A549 (cell line): ENCODE measurements at regions not wholly inside any gene's neighbourhood (a gene's known extent, or its start where the extent isn't known, plus 50 kb on each side); places are given as distances from the start of the nearest gene placed in this dataset.

Experiments
- ATAC-seq, 2 experiments: fragments of 200-7000 bp in 1 of 2; fragments of >200 bp in 1 of 2; cut with Nextera tagmentation in 1 of 2; cut with Tn5 transposase in 1 of 2; 3 replicates each; pipeline versions ENCODE4 v1.8.0 to v1.9.1; 2018 to 2020; ENCODE audit warnings: mild to moderate bottlenecking in 1 of 2, moderate library complexity in 1 of 2
- CTCF ChIA-PET: fragments of 300-600 bp; sonication (Branson Sonifier 250); formaldehyde crosslinking; extraction: SDS; loops from one replicate; lab custom pipeline; 2021; ENCODE audit warnings: antibody characterized with exemption, inconsistent platforms; lab: Yijun Ruan, JAX
- POLR2A ChIA-PET: fragments of 350-600 bp; formaldehyde crosslinking; extraction: SDS; loops from one replicate; lab custom pipeline; 2021; ENCODE audit warnings: antibody characterized with exemption, inconsistent platforms; lab: Yijun Ruan, JAX
- DNase-seq, 2 experiments: peaks; one replicate each; pipeline versions ENCODE4 v3.0.0 to v3.0.0-alpha.2; 2011 to 2016; ENCODE audit warnings: low read depth in 1 of 2, low spot score in 1 of 2
- FAIRE-seq: peaks from 2 replicates; lab custom pipeline; 2011; peaks lifted over from hg19 to GRCh38; lab: Jason Lieb, UNC
- H3K27ac ChIP-seq, 2 experiments: fragments of >200 bp; sonication (Bioruptor Twin); formaldehyde crosslinking; 3 replicates each; pipeline ENCODE4 v1.5.1; 2016 to 2017
- H3K4me1 ChIP-seq: fragments of >200 bp; sonication (Bioruptor Twin); formaldehyde crosslinking; 3 replicates; pipeline ENCODE4 v1.6.1; 2016
- H3K4me2 ChIP-seq: fragments of >200 bp; sonication (Bioruptor Twin); formaldehyde crosslinking; 3 replicates; pipeline ENCODE4 v1.6.1; 2016
- H3K4me3 ChIP-seq: fragments of >200 bp; sonication (Bioruptor Twin); formaldehyde crosslinking; 3 replicates; pipeline ENCODE4 v1.5.1; 2016
- H3K9me3 ChIP-seq: fragments of >200 bp; sonication (Bioruptor Twin); formaldehyde crosslinking; 3 replicates; pipeline ENCODE4 v1.6.1; 2016
- BCL3 ChIP-seq: fragments of >200 bp; sonication (Bioruptor Twin); formaldehyde crosslinking; IDR thresholded peaks from 3 replicates; pipeline ENCODE4 v1.6.1; 2016
- BHLHE40 ChIP-seq: IDR thresholded peaks from 2 replicates; pipeline ENCODE4 v1.6.1; 2012; ENCODE audit warnings: low read depth, low read length, inconsistent platforms
- CEBPB ChIP-seq, 2 experiments: fragments of >200 bp in 1 of 2; sonication (Bioruptor Twin) in 1 of 2; formaldehyde crosslinking in 1 of 2; IDR thresholded peaks; 2 replicates each; pipeline ENCODE4 v1.6.1; 2012 to 2016
- CTCF ChIP-seq: fragments of >200 bp; sonication (Bioruptor Twin); formaldehyde crosslinking; IDR thresholded peaks from 3 replicates; pipeline ENCODE4 v1.5.1; 2016
- EHF ChIP-seq: fragments of 250-450 bp; sonication (Bioruptor Pico); IDR thresholded peaks from 2 replicates; pipeline ENCODE4 v1.5.0; 2020; ENCODE audit warnings: mild to moderate bottlenecking
- ELK1 ChIP-seq: fragments of 150-350 bp; IDR thresholded peaks from 2 replicates; pipeline ENCODE4 v1.6.1; 2014; ENCODE audit warnings: low read depth, mild to moderate bottlenecking, low read length
- FOSB ChIP-seq: fragments of 250-450 bp; sonication (Bioruptor Pico); IDR thresholded peaks from 2 replicates; pipeline ENCODE4 v1.5.0; 2020; ENCODE audit warnings: mild to moderate bottlenecking, moderate library complexity
- FOSL2 ChIP-seq, 2 experiments: fragments of 450-650 bp in 1 of 2; fragments of >200 bp in 1 of 2; sonication (Bioruptor Twin) in 1 of 2; formaldehyde crosslinking; IDR thresholded peaks; 2 replicates each; pipeline versions ENCODE4 v1.5.0 to v1.6.1; 2016 to 2020; ENCODE audit warnings: mild to moderate bottlenecking in 1 of 2, moderate library complexity in 1 of 2
- GATA3 ChIP-seq: IDR thresholded peaks from 2 replicates; pipeline ENCODE4 v1.6.1; 2012; ENCODE audit warnings: borderline replicate concordance
- HDAC2 ChIP-seq: fragments of 200-600 bp; sonication (generic); IDR thresholded peaks from 2 replicates; pipeline ENCODE4 v1.6.1; 2016
- JUNB ChIP-seq: fragments of >200 bp; sonication (Bioruptor Twin); formaldehyde crosslinking; IDR thresholded peaks from 2 replicates; pipeline ENCODE4 v1.6.1; 2016
- KDM5A ChIP-seq: fragments of 200-600 bp; sonication (generic); IDR thresholded peaks from 2 replicates; pipeline ENCODE4 v1.6.1; 2016; ENCODE audit warnings: antibody characterized with exemption, mild to moderate bottlenecking
- MAZ ChIP-seq: fragments of 150-350 bp; IDR thresholded peaks from 2 replicates; pipeline ENCODE4 v1.6.1; 2014; ENCODE audit warnings: antibody characterized with exemption, low read depth, low read length, borderline replicate concordance
- POLR2AphosphoS2 ChIP-seq: conservative IDR thresholded peaks from 2 replicates; pipeline ENCODE4 v1.6.1; 2012; ENCODE audit warnings: low read length, improper control_type of control experiment, inconsistent platforms
- RAD21 ChIP-seq, 2 experiments: fragments of >200 bp in 1 of 2; sonication (Bioruptor Twin) in 1 of 2; formaldehyde crosslinking in 1 of 2; IDR thresholded peaks in 1 of 2; conservative IDR thresholded peaks in 1 of 2; 2 replicates in 1 of 2; 3 replicates in 1 of 2; pipeline ENCODE4 v1.6.1; 2012 to 2018; ENCODE audit warnings: inconsistent platforms in 1 of 2
- RCOR1 ChIP-seq: fragments of 150-350 bp; IDR thresholded peaks from 2 replicates; pipeline ENCODE4 v1.6.1; 2014; ENCODE audit warnings: antibody characterized with exemption, low read length, low read depth
- RFX5 ChIP-seq: fragments of 450-650 bp; IDR thresholded peaks from 2 replicates; pipeline ENCODE4 v1.7.1; 2014; ENCODE audit warnings: antibody characterized with exemption, mild to moderate bottlenecking, moderate library complexity
- RNF2 ChIP-seq: fragments of 200-600 bp; sonication (generic); IDR thresholded peaks from 2 replicates; pipeline ENCODE4 v1.6.1; 2016; ENCODE audit warnings: low read depth, mild to moderate bottlenecking, antibody characterized with exemption, moderate library complexity, borderline replicate concordance
- SMC3 ChIP-seq: fragments of >200 bp; sonication (Bioruptor Twin); formaldehyde crosslinking; IDR thresholded peaks from 3 replicates; pipeline ENCODE4 v1.6.1; 2018; ENCODE audit warnings: inconsistent platforms
- TFCP2L1 ChIP-seq: fragments of 250-450 bp; sonication (Bioruptor Pico); IDR thresholded peaks from 2 replicates; pipeline ENCODE4 v1.5.0; 2021; ENCODE audit warnings: mild to moderate bottlenecking
- TP53 ChIP-seq: fragments of 250-450 bp; sonication (Bioruptor Pico); IDR thresholded peaks from 2 replicates; pipeline ENCODE4 v1.5.0; 2021; ENCODE audit warnings: mild to moderate bottlenecking, moderate library complexity
- USF2 ChIP-seq: fragments of 450-650 bp; IDR thresholded peaks from 2 replicates; pipeline ENCODE4 v1.6.1; 2014; ENCODE audit warnings: antibody characterized with exemption
- WGBS: methylation state at CpG from one replicate; pipeline ENCODE4 v1.1.6; 2017; ENCODE audit errors: missing lambda C conversion rate; 5-methylcytosine and 5-hydroxymethylcytosine counted together

- no peak; a peak in 1 of 6 replicates for ATAC-seq
- Histone ChIP-seq H3K4me2 (no peak overlapping the region), H3K27ac (no peak overlapping the region), H3K9me3 (no peaks in the 10 kb centered on the region), H3K4me1 (no peaks in the 10 kb centered on the region), H3K4me3 (no peak overlapping the region)
- POLR2A ChIA-PET, result no interaction called here
- 56% methylated on average over 4 of the region's 5 CpGs for WGBS
- no peak for DNase-seq
- CTCF ChIA-PET, result no interaction called here
- no peak for TF ChIP-seq USF2
- TF ChIP-seq MAZ, result no peak
- TF ChIP-seq POLR2AphosphoS2, result no peak
- TF ChIP-seq JUNB, result no peak
- TF ChIP-seq FOSB, result no peak
- no peak for TF ChIP-seq RNF2
- no peak for TF ChIP-seq TFCP2L1 (CRISPR knock-in tag)
- TF ChIP-seq BHLHE40, result no peak
- no peak for TF ChIP-seq KDM5A
- no peak for TF ChIP-seq ELK1
- no peak for TF ChIP-seq GATA3
- TF ChIP-seq SMC3, result no peak
- no peak for TF ChIP-seq BCL3
- TF ChIP-seq, all 56 proteins: peak for 0
- FAIRE-seq, result no peak
Observed at GRCh38 chr4:173960398-173960797, 323.1 kb downstream of the FBXO8 start.

GRCh38 chr4:173958445-173958844 is 325.0 kb downstream of the FBXO8 start:
- no peak for FAIRE-seq
- TF ChIP-seq POLR2AphosphoS2, result no peak
- no peak for TF ChIP-seq RCOR1
- no peak for TF ChIP-seq CEBPB (IDR thresholded peaks at IDR 0.05)
- TF ChIP-seq ELK1, result no peak
- TF ChIP-seq TP53 (CRISPR knock-in tag), result no peak
- TF ChIP-seq RFX5, result no peak
- no peak for TF ChIP-seq EHF (CRISPR knock-in tag)
- TF ChIP-seq FOSL2 (IDR thresholded peaks at IDR 0.05), result no peak
- no peak for TF ChIP-seq FOSL2 (CRISPR knock-in tag; IDR thresholded peaks at IDR 0.05)

GRCh38 chr4:173943547-173943946 is 339.9 kb downstream of the FBXO8 start:
- no peaks in the 10 kb centered on the region for H3K4me1 ChIP-seq
- no peak overlapping the region for H3K4me2 ChIP-seq
- no peak for FAIRE-seq
- ChIA-PET POLR2A (no interaction called here), CTCF (no interaction called here)
- H3K9me3 ChIP-seq, result no peaks in the 10 kb centered on the region
- no peak for ATAC-seq
- DNase-seq, result no peak
- no peak overlapping the region for H3K27ac ChIP-seq
- no peak overlapping the region for H3K4me3 ChIP-seq
- TF ChIP-seq HDAC2 (no peak), RAD21 (conservative IDR thresholded peaks at IDR 0.05 in 1 of 2, IDR thresholded peaks at IDR 0.05 in 1 of 2) (no peak), CTCF (no peak), RNF2 (no peak)
- 88% methylated on average over 1 of the region's 1 CpG for WGBS

More at GRCh38 chr4:173958445-173958844, 325.0 kb downstream of the FBXO8 start:
- 36% methylated on average over 1 of the region's 1 CpG for whole genome bisulfite sequencing
- Histone ChIP-seq H3K4me2 (no peak overlapping the region), H3K27ac (no peak overlapping the region), H3K9me3 (no peaks in the 10 kb centered on the region), H3K4me3 (no peak overlapping the region), H3K4me1 (no peaks in the 10 kb centered on the region)
- ChIA-PET CTCF (no interaction called here), POLR2A (no interaction called here)
- ATAC-seq (no peak), DNase-seq (no peak)
